Right kidney (tissue), 1 donor: ENCODE measurements at regions not wholly inside any gene's neighbourhood (a gene's known extent, or its start where the extent isn't known, plus 50 kb on each side); places are given as distances from the start of the nearest gene placed in this dataset.

Source experiments
- DNase-seq: peaks from one replicate; pipeline ENCODE4 v3.0.0-alpha.2; 2016

DNA sequence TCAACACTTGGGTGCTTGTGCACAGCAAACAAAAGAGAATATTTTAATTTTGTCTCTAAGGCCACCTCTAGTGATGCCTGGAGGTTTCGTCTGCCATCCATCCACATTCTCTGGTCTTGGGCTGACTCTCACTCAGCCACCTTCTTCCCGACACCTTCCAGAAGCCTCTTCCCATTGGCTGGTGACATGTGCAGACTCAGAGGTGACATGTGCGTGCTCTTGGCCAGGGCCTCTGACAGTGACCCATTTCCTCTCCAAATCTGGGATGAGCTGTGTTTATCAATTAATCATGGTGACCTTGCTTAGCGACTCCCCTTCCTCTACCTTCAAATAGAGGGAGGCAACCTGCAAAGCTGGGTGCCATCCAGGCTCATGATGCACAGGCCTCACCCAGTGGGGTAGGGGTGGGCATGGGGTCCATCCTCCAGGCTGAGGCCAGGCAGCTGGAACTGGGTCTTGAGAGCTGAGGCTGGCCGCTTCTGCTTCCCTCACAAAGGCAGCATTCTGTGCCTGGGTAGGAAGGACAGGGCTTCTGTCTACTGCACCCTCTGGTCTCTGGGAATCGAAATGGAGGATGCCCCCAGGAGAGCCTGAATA is 91.8 kb downstream of the DHCR7 start:
- no peak for DNase-seq

DNA sequence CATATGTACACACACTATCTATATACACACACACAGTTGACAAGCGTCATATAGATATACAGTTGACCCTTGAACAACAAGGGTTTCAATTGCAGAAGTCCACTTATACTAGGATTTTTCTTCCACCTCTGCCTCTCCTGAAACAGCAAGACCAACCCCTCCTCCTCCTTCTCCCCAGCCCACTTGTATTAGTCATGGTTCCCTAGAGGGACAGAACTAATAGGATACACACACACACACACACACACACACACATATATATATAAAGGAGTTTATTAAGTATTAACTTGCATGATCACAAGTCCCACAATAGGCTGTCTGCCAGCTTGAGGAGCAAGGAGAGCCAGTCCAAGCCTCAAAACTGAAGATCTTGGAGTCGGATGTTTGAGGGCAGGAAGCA is 92.9 kb downstream of the DHCR7 start:
- DNase-seq = no peak

- no peak for DNase-seq
These were observed 93.6 kb downstream of the DHCR7 start for GRCh38 chr11:71354394-71355105.

- no peak for DNase-seq
These were observed 95.4 kb downstream of the DHCR7 start for GRCh38 chr11:71352748-71353147.

GRCh38 chr11:71352226-71352625 is 96.0 kb downstream of the DHCR7 start:
- no peak for DNase-seq

GRCh38 chr11:71349627-71350026 is 97.2 kb upstream of the SHANK2 start:
- no peak for DNase-seq

DNA sequence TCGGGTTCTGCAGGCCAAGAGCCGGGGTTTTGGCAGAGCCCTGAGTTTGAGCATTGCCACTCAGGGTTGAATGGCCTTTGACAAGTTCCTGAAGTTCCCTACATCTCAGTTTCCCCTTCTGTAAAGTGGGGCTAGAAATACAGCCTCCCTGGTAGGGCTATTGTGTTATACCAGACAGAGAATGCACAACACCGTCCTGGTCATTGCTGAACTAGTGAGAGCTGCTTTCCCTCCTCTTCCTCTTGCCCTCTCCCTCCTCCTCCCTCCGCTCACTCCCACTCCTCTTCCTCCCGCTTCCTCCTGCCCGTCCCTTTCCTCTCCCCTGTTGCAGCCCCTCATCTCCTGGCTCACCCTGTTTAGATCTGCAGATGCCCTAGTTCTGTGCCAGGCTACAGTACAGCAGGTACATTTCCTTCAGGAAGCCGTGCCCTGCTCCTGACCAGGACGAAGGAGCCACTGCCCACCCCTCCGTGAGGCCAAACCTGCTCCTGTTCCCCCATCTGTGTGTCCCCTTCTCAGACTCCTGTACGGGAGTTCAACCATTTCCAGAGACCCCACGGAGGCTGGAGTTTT is 91.5 kb upstream of the SHANK2 start:
- DNase-seq = no peak

DNA sequence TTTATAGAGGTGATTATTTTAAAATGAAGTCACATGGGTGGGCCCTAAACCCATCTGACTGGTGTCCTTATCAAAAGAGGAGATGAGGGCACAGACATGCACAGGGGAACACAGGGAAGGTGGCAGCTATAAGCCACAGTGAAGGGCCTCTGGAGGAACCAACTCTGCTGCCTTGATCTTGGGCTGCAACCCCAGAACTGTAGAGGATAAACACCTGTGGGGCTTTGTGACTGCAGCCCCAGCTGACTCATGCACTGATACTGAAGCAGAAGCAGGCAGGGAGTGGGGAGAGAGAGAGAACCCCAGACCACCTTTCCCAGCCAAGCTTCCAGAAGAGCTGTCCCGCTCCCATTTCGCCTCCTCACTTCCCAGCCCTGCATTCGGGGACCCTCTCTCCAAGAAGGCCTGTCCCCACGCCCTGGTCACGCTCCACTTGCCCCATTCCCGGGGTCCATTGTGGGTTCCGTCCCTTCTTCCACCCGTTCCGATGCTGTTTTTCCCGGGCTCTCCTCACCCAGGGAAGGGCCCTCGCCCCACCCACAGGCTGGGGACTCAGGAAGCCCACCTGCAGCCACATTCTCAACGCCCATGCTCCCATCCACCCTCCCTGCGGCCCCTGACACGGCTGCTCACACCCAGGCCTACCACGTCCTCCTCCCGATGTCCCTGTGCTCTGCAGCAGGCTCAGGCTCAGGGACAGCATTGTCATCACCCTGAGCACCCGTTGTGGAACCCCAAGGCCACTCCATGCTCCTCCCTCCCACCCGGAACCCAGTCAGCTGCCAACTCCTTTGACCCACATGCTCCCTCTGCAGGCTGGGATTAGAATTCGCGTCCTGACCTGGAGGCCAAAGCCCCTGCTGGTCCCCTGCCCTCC is 90.8 kb upstream of the SHANK2 start:
- DNase-seq = no peak

DNA sequence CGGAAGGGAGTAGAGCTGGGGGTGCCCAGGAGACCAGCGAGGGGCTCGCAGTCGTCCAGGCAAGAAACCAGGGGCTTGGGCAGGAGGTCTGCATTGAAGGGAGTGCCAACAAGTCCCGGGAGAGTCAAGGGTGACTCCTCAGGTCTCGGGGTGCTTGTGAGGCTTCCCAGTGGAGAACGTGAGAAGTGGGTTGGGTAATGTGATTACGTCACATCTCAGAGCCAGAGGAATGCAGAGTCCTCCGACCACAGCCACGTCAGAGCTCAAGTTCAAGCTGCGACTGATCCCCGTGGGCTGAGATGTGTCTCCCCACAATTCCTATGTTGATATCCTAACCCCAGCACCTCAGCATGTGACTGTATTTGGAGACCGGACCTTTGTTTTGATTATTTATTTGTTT is 89.7 kb upstream of the SHANK2 start:
- DNase-seq = no peak

DNA sequence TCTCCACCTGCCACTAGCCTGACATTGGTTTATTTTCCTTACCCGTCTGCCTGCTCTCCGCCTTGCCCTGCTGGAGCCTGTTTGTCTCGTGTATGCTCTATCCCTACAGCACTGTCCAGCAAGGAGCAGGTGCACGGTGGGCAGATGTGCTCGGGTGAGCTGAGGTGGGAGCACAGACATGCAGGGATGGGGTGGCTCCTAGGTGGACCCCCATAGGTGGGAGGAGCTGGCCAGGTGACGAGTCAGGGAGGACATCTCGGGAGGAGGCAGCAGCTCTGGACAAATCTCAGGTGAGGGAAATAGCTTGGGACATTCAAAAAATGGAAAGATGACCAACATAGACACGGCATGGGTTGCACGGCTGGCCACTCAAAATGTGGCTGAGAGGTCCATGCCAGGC is 89.2 kb upstream of the SHANK2 start:
- no peak for DNase-seq

GRCh38 chr11:71341173-71341572 is 88.8 kb upstream of the SHANK2 start:
- DNase-seq = no peak

- DNase-seq = no peak
These were observed 87.8 kb upstream of the SHANK2 start for GRCh38 chr11:71340086-71340606.

GRCh38 chr11:71339396-71339881 is 87.1 kb upstream of the SHANK2 start:
- DNase-seq = no peak

DNA sequence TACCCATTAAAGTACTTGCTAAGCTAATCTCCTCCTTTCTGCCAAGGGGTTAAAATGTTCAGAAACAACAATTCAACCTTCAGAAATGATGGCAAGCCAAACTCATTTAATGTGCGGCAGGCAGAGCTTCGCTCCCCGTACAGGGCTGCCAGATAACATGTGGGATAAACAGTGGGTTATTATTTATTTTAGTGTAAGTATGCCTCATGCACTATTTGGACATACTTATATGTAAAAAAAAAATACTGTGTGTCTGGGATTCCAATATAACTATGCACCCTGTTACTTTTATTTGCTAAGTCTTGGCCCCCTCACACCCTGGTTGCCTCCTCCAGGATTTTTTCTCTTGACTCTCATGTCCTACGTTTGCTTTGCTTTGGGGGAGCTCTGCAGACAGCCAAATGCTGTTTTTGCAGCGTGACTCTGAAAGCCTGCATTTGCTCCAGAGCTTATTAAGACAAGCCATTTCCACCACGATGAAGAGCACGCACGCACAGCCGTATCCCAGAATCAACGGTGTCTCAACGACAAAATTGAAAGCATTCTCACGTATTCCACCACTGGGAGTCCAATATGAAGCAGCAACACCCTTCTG is 86.5 kb upstream of the SHANK2 start:
- peak; percentile 43 for DNase-seq

DNA sequence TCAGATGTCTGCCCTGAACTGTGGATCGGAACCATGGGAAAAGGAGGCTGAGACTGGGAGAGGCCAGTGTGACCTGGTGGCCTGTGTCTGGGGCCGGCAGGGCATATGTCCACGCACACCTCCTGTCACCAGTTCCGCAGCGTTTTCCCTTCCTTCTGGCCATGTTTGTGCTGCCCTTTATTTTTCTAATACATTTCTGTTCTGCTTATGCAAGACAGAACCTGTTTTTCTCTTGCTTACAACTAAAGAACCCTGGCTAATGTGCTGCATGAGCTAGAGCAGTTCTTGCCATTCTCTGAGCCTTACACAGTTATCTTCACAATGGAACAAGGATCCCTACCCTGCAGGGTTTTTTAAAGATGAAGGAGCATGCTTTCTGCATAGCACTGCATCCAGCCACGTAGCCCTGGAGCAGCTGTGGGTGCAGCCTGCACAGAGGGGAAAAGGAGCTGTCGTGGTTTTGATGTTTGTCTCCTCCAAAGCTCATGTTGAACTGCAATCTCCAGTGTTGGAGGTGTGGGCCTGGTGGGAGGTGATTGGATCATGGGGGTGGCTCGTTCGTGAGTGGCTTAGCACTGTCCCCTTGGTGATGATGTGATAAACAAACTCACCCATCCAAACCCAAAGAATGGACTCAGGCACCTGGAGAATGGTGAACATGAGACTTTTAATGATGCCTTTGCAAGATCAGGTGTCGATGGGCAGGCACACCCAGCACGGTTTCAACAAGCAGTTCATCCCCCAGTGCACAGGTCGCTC is 84.8 kb upstream of the SHANK2 start:
- DNase-seq = no peak

DNA sequence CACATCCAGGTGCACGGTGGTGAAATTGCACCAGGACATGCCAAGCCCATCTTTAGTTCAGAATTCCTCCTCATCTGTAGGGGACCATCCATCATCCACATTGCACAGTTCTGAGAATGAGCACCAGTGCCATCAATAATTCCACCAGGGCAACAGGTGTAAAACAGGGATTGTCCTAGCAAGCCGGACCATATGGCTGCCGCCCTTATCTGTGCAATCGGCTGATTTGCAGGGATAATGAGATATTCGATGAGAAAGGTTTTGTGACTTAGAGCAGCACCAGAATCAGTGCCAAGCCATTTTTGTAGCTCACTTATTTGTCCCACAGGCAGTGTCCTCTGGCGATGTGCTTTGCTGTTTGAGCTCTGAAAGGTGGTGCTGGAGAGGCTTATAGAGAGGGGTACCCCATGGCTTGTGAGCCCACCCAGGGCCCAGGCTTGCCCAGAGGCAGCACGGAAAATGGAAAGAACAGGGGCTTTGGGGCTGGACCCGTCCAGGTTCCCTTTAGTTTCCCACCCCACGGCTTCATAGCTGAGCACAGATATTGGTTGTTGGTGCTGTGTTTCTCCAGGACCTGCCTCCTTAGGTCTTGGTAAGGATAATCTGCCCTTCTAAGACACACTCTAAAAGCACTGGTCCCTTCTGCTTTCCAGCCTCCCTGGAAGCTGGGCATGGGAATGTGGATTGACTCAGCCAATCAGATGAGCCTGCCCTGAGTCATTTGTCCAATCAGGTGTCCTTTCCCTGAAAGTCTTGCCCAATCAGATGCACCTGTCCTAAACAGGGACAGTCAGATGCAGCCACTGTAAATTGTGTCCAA is 84.0 kb upstream of the SHANK2 start:
- DNase-seq = no peak

GRCh38 chr11:71335371-71335770 is 83.0 kb upstream of the SHANK2 start:
- DNase-seq = no peak

DNA sequence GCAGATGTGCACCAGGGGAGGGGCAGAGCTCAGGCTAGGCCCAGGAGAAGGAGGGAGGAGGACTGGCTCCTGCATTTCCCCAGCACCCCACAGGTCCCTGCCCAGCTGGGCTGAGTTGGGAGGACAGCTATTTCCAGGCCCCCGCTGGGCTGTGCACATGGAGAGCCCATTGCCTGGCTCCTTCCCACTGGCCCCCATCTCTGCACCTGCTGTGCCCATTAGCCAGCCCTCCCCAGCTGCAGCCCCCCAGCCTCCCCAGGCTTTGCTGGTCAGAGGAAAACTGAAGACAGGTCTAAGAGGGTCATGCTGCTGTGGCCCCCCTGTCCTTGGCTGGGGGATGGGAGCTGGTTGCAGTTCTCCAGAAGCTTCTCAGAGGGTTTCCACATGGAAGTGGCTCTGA is 81.8 kb upstream of the SHANK2 start:
- DNase-seq = no peak

DNA sequence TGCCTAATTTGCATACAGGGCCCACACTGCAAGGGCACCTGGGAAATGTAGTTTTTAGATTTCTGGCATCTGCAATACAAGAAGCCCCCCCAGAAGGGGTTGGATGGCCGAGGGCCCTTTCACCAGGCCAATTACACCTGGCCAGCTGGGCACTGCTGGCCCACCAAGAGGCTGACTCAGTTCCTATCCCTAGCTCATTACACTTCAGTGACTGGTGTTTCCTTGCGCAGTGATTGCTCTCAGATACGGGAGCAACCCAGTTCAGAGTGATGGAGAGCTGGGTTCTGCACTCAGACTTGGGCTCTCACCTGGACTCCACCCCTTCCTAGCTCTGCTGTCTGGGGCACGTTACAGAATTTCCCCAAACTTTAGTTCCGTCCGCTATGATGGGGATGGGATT is 81.1 kb upstream of the SHANK2 start:
- no peak for DNase-seq

DNA sequence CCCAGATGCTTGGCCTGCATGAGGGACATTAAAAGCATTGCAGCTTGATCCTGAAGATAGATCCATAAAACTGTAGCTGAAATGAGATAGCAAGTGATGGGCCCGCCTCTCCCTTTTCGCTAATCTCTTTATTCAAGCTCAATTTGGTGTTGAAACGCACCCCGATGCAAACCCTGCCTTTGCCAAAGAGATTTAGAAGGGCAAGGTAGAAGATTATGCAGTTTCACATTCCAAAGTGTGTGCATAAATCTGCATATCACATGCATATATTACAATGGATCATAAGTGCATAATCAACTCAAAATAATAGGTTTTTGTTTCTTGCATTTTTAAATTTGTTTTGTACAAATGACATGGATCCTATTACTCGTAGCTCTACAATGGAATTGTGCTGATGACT is 80.1 kb upstream of the SHANK2 start:
- DNase-seq = no peak

GRCh38 chr11:71332046-71332445 is 79.7 kb upstream of the SHANK2 start:
- no peak for DNase-seq
